Body of pancreas (tissue), 4 donors: ENCODE measurements at regions not wholly inside any gene's neighbourhood (a gene's known extent, or its start where the extent isn't known, plus 50 kb on each side); places are given as distances from the start of the nearest gene placed in this dataset.

Experiments used
- CTCF ChIP-seq, 7 experiments: fragments of 450-650 bp in 4 of 7; fragments of 200-600 bp in 3 of 7; sonication (generic) in 3 of 7; IDR thresholded peaks; one replicate each; pipeline ENCODE4 v1.5.1; 2016 to 2019; ENCODE audit warnings: antibody characterized with exemption in 7 of 7
- POLR2A ChIP-seq, 3 donors: fragments of 450-650 bp; IDR thresholded peaks; one replicate each; pipeline ENCODE4 v1.6.1; 2016; ENCODE audit warnings: antibody characterized with exemption in 3 of 3, mild to moderate bottlenecking in 2 of 3

GRCh38 chr20:41865938-41866337 lies 247.8 kb upstream of the CHD6 start:
- TF ChIP-seq POLR2A (IDR thresholded peaks at IDR 0.05) (no peak), CTCF (IDR thresholded peaks at IDR 0.05) (no peak)
